ENCODE measurements at regions not wholly inside any gene's neighbourhood (a gene's known extent, or its start where the extent isn't known, plus 50 kb on each side); places are given as distances from the start of the nearest gene placed in this dataset.

- DNase-seq (ENCODE audit: low spot score in 2 of 2), result peak in 1 of 2 donors; percentile 70
- intact Hi-C loops (cut with DNase I; ENCODE audit: low total_unique reads), result loop anchor here (10.0 kb wide), 1 partner anchor 50 kb away; no protein-coding TSS in a partner anchor
- TF ChIP-seq CTCF (IDR thresholded peaks at IDR 0.05), result no peak
- no peak for TF ChIP-seq POLR2A (IDR thresholded peaks at IDR 0.05)
- H3K4me3 ChIP-seq (ENCODE audit: low read depth, poor library complexity, severe bottlenecking), result no peak overlapping the region
- 94 to 96% methylated on average over 3 of the region's 3 CpGs for WGBS, 2 donors
Measured at GRCh38 chr21:38894899-38895298, 89.2 kb downstream of the ETS2 start.

GRCh38 chr21:38888991-38889561 lies 83.3 kb downstream of the ETS2 start:
- TF ChIP-seq POLR2A (IDR thresholded peaks at IDR 0.05) (no peak), CTCF (IDR thresholded peaks at IDR 0.05) (no peak)
- intact Hi-C loops (cut with DNase I; ENCODE audit: low total_unique reads), result no loop called here
- H3K4me3 ChIP-seq (ENCODE audit: low read depth, poor library complexity, severe bottlenecking), result no peak overlapping the region
- DNase-seq (ENCODE audit: low spot score in 2 of 2), result no peak
- 19 to 47% methylated on average over 2 of the region's 2 CpGs for WGBS, 2 donors

- no peak for DNase-seq (ENCODE audit: low spot score in 2 of 2)
- WGBS, 2 donors, result 91 to 93% methylated on average over 2 of the region's 2 CpGs
- H3K4me3 ChIP-seq (ENCODE audit: low read depth, poor library complexity, severe bottlenecking), result no peak overlapping the region
- intact Hi-C loops (cut with DNase I; ENCODE audit: low total_unique reads), result no loop called here
- no peak for TF ChIP-seq POLR2A (IDR thresholded peaks at IDR 0.05)
Measured at GRCh38 chr21:38887749-38888148, 82.0 kb downstream of the ETS2 start.

- no peak overlapping the region for H3K4me3 ChIP-seq (ENCODE audit: low read depth, poor library complexity, severe bottlenecking)
- no peak for TF ChIP-seq CTCF (IDR thresholded peaks at IDR 0.05)
- TF ChIP-seq POLR2A (IDR thresholded peaks at IDR 0.05), result no peak
- 87 to 90% methylated on average over 5 of the region's 5 CpGs for WGBS, 2 donors
- DNase-seq (ENCODE audit: low spot score in 2 of 2), result no peak
- intact Hi-C loops (cut with DNase I; ENCODE audit: low total_unique reads), result no loop called here
Measured at GRCh38 chr21:38887062-38887686, 81.4 kb downstream of the ETS2 start.

GRCh38 chr21:38885909-38886308 lies 80.2 kb downstream of the ETS2 start:
- 97 to 100% methylated on average over 1 of the region's 1 CpG for WGBS, 2 donors
- intact Hi-C loops (cut with DNase I; ENCODE audit: low total_unique reads), result no loop called here
- TF ChIP-seq POLR2A (IDR thresholded peaks at IDR 0.05) (no peak), CTCF (IDR thresholded peaks at IDR 0.05) (no peak)
- no peak overlapping the region for H3K4me3 ChIP-seq (ENCODE audit: low read depth, poor library complexity, severe bottlenecking)
- no peak for DNase-seq (ENCODE audit: low spot score in 2 of 2)

- TF ChIP-seq CTCF (IDR thresholded peaks at IDR 0.05) (no peak), POLR2A (IDR thresholded peaks at IDR 0.05) (no peak)
- WGBS, 2 donors, result 72 to 88% methylated on average over 3 of the region's 3 CpGs
Measured at GRCh38 chr21:38884440-38884839, 78.7 kb downstream of the ETS2 start.

More at GRCh38 chr21:38884440-38884839, 78.7 kb downstream of the ETS2 start:
- intact Hi-C loops (cut with DNase I; ENCODE audit: low total_unique reads), result no loop called here
- no peak for DNase-seq (ENCODE audit: low spot score in 2 of 2)
- no peak overlapping the region for H3K4me3 ChIP-seq (ENCODE audit: low read depth, poor library complexity, severe bottlenecking)

Measured in lower leg skin (tissue), 4 donors.